ENCODE measurements at regions not wholly inside any gene's neighbourhood (a gene's known extent, or its start where the extent isn't known, plus 50 kb on each side); places are given as distances from the start of the nearest gene placed in this dataset.

DNA sequence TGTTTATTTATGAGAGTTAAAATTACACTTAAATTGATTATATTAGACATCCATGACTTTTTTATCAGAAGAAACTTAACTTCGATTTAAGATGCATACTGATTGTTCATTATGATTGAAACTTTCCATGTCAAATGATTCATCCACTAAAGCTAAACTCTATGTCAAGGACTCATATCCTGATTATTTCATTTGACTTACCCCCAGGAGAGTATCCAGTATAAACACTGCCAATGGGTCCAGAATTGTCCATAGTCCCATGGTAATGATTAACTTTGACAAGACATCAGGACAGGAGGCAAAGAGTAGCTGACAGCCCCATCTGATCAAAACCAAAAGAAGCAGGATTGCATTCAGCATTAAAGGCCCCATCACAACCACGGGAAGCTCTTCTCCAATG lies 709.9 kb downstream of the TFAP2A start:
- no peaks in the 10 kb centered on the region for H3K9me3 ChIP-seq (replicated peaks; ENCODE audit: control insufficient read depth, insufficient read depth, low read length)
- CTCF ChIA-PET: no interaction called here
- POLR2A ChIA-PET: no interaction called here
- H3K9ac ChIP-seq (replicated peaks; ENCODE audit: extremely low read depth, insufficient read depth, low read length): no peak overlapping the region
- BruUV-seq (replicated peaks): no TSS peak
- dilution Hi-C loops (cut with MboI; ENCODE audit: extremely low pct_ligation_motif_present, low sequenced_read_pairs): no loop called here
- H3K36me3 ChIP-seq (ENCODE audit: control insufficient read depth in 2 of 2, extremely low read depth in 1 of 2, insufficient read depth in 2 of 2, low read length in 2 of 2): no peaks in the 10 kb centered on the region
- no peak overlapping the region for H3K4me3 ChIP-seq (replicated peaks in 1 of 3; ENCODE audit: insufficient read depth in 1 of 3, low read depth in 1 of 3, low read length in 3 of 3)
- TF ChIP-seq JUN (IDR thresholded peaks at IDR 0.05; ENCODE audit: borderline replicate concordance, insufficient read depth, insufficient read length, low read depth): no peak
- no peak for TF ChIP-seq POLR2A (IDR thresholded peaks at IDR 0.05; ENCODE audit: low read depth, low read length)
- TF ChIP-seq EZH2 (IDR thresholded peaks at IDR 0.05; ENCODE audit: borderline replicate concordance, low read depth, low read length, severe bottlenecking): no peak
- no peak for TF ChIP-seq GATA2 (IDR thresholded peaks at IDR 0.05; ENCODE audit: insufficient read depth, insufficient read length, low read depth, low read length)
- no peak for TF ChIP-seq FOS (IDR thresholded peaks at IDR 0.05; ENCODE audit: borderline replicate concordance, insufficient read depth, low read length)
- TF ChIP-seq POLR2AphosphoS5 (IDR thresholded peaks at IDR 0.05; ENCODE audit: insufficient read depth, low read depth, low read length): no peak
- TF ChIP-seq, protein P1, sequence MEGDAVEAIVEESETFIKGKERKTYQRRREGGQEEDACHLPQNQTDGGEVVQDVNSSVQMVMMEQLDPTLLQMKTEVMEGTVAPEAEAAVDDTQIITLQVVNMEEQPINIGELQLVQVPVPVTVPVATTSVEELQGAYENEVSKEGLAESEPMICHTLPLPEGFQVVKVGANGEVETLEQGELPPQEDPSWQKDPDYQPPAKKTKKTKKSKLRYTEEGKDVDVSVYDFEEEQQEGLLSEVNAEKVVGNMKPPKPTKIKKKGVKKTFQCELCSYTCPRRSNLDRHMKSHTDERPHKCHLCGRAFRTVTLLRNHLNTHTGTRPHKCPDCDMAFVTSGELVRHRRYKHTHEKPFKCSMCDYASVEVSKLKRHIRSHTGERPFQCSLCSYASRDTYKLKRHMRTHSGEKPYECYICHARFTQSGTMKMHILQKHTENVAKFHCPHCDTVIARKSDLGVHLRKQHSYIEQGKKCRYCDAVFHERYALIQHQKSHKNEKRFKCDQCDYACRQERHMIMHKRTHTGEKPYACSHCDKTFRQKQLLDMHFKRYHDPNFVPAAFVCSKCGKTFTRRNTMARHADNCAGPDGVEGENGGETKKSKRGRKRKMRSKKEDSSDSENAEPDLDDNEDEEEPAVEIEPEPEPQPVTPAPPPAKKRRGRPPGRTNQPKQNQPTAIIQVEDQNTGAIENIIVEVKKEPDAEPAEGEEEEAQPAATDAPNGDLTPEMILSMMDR (IDR thresholded peaks at IDR 0.05; ENCODE audit: extremely low read depth in 1 of 2, insufficient read depth in 1 of 2, low read depth in 1 of 2, low read length in 2 of 2): no peak
- TF ChIP-seq, protein P2, sequence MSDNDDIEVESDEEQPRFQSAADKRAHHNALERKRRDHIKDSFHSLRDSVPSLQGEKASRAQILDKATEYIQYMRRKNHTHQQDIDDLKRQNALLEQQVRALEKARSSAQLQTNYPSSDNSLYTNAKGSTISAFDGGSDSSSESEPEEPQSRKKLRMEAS (IDR thresholded peaks at IDR 0.05; ENCODE audit: insufficient read depth, insufficient read length): no peak
- no peak for TF ChIP-seq MYC (IDR thresholded peaks at IDR 0.05; ENCODE audit: low read depth, low read length)
- H3K27me3 ChIP-seq (ENCODE audit: control insufficient read depth in 2 of 2, insufficient read depth in 2 of 2, low read length in 2 of 2): no peaks in the 10 kb centered on the region
- no peaks in the 10 kb centered on the region for H3K4me1 ChIP-seq (ENCODE audit: control insufficient read depth, extremely low read depth, insufficient read depth, low read length)
- no peaks in the 10 kb centered on the region for H3K9me1 ChIP-seq (replicated peaks; ENCODE audit: control insufficient read depth, extremely low read depth, insufficient read depth, low read length)
- FAIRE-seq (no peak), DNase-seq (ENCODE audit: low read depth, low spot score) (no peak)
- intact Hi-C loops (cut with micrococcal nuclease): no loop called here
- no peak overlapping the region for H2AFZ ChIP-seq (ENCODE audit: low read depth, low read length)
- H3K4me2 ChIP-seq (ENCODE audit: insufficient read depth, low read length): no peak overlapping the region
- no peaks in the 10 kb centered on the region for H3K79me2 ChIP-seq (ENCODE audit: control insufficient read depth, insufficient read depth, low read length)
- H4K20me1 ChIP-seq (replicated peaks; ENCODE audit: control insufficient read depth, extremely low read depth, insufficient read depth, low read length): no peaks in the 10 kb centered on the region
- no peak overlapping the region for H3K27ac ChIP-seq (ENCODE audit: insufficient read depth, low read depth, low read length)
